SIG-M5 treated with dmso at 0.1 percent for 504 hours (cell line): ENCODE measurements at regions not wholly inside any gene's neighbourhood (a gene's known extent, or its start where the extent isn't known, plus 50 kb on each side); places are given as distances from the start of the nearest gene placed in this dataset.

ENCODE experiments used
- DNase-seq: peaks from one replicate; lab custom pipeline; 2025; ENCODE audit not compliant: unreplicated experiment; lab: John Stamatoyannopoulos, UW

DNA sequence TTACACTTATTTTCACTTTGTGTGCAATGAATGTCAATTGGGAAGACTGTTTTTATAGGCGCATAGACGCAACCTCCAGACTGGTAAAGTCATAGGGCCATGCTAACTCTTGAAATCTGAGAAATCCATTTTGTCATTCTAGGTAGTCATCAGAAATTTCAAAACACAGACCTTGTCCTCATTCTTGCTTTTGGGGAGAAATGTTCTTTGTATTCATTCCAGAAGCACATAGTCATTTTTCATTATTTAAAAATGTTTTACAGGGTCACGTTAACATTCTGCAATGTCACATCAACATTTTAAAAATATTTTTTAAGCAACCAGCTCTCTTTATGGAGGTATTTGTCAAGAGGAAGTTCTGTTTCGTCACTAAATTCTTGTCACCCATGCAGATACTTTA, 898.4 kb downstream of the PDCD6IP start:
- no peak for DNase-seq

DNA sequence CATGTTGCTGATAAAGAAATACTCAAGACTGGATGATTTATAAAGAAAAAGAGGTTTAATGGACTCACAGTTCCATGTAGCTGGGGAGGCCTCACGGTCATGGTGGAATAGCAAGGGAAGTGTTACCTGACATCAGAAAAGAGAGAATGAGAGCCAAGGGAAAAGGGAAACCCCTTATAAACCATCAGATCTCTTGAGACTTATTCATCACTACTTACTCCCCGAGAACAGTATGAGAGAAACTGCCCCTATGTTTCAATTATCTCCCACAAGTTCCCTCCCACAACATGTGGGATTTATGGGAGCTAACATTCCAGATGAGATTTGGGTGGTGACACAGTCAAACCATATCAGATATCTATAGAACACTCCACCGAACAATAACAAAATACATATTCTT, 904.6 kb downstream of the PDCD6IP start:
- no peak for DNase-seq

DNA sequence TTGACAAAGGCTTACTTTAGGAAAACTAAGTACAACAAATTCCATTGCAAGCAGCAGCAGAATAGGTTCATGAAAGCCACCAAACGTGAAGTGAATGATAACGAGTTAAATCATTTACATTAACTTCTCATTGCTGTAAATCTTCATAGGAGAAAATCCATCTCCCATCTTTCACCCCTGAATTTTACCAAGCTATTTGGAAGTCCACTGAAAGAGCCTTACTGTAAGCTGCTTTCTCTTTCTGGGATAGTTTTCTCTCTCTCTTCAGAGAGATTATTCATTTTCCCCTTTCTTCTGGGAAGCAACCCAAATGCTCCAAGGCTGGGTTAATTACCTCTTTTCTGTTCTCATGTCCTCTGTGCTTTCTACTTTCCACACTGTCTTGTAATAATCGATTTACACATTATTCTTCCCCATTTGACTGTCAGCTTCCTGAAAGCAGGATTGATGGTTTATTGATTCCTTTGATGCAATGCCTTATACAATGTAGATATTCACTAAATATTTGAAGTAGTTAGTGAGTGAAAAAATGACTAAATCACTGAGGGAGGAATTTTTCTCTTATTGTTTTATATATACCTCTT, 914.3 kb upstream of the ARPP21 start:
- DNase-seq: no peak

GRCh38 chr3:34725774-34726173, 913.6 kb upstream of the ARPP21 start:
- no peak for DNase-seq

DNA sequence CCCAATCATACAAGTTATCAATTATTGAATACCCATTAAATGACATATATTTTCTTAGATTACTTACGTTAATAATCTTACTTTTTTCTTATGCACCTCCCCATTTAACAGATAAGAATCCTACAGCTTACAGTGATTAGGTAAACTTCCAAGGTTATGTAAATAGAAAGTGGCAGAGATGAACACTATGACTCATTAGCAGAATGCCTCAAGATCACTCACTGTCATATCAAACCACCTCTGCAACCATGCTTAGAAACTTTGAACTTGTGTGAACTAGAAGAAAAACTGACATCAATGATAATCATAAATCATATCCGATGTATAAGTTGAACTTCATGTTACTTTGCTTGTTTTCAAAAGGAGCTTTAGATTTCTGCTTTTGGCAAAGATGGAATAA, 911.6 kb upstream of the ARPP21 start:
- no peak for DNase-seq

GRCh38 chr3:34742151-34742550, 897.2 kb upstream of the ARPP21 start:
- no peak for DNase-seq

DNA sequence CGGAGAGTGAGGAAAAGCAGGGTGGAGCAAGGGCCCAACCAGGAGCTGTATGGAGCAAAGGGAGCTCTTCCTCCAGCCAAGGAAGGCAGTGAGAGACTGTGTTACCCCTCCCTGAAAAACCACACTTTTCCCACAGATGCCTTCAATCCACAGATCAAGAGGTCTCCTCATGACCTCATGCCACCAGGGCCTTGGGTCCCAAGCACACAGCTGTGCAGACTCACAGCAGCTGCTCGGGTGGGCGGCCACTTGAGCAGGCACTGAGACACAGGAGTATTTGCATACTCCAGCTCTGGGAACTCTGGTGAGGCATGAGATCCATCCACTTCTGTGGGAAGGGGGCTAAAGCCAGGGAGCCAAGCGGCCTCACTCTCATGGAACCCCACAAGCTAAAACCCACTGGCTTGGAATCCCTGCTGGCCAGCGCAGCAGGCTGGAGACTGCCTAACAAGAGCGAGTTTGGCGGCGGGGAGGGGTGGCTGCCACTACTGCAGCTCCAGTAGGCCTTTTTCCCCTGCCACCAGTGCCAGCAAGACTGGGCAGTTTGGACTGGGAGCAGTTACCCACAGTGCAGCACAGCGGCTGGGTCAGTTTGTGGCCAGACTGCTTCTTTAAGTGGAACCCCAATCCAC, 880.6 kb upstream of the ARPP21 start:
- no peak for DNase-seq

DNA sequence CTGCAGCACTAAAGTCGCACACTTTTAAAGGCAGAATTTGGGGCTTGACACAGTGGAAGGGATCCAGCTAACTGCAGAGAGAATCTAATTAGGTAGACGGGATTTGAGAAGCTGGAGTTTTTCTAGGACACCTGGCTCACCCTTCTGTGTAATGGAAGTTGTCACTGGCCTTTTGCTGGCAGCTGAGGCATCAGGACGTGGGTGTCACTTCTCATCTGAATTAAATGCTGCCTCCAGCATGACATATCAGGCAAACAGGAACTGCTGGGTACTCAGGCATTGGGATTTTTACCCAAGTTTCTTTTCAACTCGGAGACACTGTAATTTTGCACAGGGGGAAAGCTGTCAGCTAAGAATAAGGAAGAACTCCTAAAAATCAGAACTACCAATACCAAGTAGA, 861.9 kb upstream of the ARPP21 start:
- no peak for DNase-seq

DNA sequence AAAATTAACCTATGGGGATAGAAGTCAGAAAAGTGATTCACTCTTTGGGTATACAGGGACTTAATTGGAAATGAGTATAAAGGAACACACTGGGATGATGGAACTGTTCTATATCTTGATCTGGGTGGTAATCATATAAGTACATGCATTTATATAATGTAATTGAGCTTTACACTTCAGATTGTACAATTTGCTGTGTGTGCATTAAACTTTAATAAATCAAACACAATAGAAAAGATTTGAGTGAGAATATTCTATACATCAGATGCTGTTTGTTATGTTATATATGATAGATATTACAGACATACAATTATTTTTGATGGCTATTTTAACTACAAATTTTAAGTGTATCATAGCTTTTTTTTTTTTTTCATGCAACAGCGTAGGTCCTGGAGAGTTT, 860.2 kb upstream of the ARPP21 start:
- no peak for DNase-seq

- no peak for DNase-seq
Observed at GRCh38 chr3:34780294-34780693, 859.0 kb upstream of the ARPP21 start.

- no peak for DNase-seq
Observed at GRCh38 chr3:34780973-34781372, 858.4 kb upstream of the ARPP21 start.

GRCh38 chr3:34782871-34783270, 856.5 kb upstream of the ARPP21 start:
- no peak for DNase-seq

GRCh38 chr3:34783876-34784275, 855.4 kb upstream of the ARPP21 start:
- peak; percentile 54 for DNase-seq

DNA sequence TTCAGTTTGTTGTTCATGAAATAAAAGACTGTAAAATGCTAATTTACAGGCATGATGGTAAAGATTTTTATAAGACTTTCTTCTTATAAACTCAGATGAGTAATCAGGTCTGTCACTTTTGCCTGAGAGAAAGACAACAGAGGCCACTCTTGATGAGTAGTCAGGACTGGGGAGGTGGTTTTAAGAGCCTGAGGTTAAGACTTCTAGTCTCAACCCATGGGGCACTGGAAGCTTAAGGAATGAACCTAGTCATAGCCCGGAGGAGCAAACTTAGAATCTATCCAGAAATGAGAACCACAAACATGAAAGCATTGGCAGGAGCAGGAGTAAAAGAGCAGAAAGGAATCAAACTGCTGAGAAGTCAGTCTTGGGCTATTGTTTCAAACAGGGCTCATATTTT, 846.3 kb upstream of the ARPP21 start:
- DNase-seq: no peak

GRCh38 chr3:34807611-34808010, 831.7 kb upstream of the ARPP21 start:
- DNase-seq: no peak

DNA sequence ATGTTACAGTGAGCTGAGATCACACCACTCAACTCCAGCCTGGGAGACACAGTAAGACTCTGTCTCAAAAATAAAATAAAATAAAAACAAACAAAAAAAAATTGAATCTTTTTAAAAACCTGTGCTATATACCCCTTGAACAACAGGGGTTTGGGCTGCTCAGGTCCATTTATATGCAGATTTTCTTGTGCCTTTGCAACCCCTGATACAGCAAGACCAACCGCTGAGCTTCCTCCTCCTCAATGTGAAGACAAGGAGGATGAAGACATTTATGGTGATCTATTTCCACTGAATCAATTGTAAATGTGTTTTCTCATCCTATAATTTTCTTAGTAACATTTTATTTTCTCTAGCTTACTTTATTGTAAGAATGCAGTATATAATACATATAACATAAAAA, 831.0 kb upstream of the ARPP21 start:
- DNase-seq: no peak

DNA sequence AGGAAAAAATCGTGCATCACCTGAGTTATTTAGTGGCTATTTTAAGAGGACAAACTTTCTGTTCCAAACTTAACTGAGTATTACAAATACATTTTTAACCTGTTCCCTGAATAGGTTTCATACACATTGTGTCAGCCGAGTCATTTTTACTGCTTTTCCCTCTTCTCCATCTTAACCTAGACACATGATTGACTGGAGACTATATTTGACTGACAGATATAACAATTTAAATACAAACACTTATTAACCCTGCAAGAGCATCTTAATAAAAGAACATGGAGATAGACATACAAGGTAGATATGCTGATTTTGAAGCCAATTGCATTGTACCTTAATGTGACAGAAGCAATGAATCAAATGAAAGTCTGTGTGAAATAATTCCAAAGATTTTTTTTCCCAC, 810.5 kb upstream of the ARPP21 start:
- DNase-seq: no peak

DNA sequence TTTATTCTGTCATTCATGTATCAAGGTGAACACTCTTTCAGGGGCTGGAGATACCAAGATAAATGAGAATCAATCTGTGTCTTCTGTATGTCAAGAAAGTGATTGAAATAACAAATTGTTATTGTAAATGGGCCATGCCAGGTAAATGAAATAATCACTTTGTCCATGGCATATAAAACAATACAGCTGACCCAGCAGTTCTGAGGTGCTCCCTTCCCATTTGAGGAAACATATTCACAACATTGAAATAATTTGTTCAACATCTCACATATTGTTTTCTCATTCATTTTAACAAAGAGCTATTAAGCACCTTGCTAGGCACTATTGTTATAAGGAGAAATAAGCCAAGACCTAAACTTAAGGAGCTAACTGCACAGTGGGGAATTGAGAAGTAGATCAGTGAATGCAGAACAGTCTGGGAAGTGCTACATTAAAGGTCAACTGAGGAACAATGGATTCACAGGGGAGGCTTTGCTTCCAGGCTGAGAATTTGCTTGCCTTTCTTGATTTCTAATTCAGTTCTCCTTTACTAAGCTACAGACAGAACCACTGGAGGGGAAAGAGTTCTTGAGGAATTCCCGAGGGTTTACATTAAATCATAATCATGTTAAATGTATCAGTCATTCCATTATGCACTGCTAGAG, 806.3 kb upstream of the ARPP21 start:
- DNase-seq: no peak

DNA sequence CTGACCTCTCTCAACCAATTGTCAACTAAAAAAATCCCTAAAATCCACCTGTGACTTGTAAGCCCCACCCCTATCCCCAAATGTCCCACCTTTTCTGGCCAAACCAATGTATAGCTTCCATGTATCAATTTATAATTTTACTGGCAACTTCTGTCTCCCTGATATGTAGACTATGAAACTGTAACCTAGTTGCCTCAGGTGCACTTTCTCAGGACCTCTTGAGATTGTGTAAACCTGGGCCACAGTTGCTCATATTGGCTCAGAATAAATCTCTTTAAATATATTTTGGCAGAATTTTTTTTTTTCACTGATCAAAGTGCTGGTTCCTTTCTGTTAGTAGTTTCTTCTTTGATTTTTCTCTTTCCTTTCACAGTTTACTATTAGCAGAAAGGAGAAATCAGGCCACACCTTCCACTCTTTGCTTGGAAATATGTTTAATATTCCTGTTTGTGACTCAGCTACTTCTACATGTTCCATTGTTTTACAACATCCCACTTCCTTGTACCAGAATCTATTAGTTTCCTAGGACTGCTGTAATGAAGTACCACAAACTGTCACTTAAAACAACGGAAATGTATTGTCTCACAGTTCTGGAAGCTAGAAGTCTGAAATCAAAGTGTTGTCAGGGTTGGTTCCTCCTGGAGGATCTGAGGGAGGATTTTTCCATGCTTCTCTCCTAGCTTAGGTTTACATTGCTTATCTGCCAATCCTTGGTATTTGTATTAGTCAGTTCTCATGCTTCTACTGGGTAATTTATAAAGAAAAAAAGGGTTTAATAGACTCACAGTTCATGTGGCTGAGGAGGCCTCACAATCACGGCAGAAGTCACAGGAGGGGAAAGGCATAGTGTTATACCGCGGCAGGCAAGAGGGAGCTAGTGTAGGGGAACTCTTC, 801.2 kb upstream of the ARPP21 start:
- DNase-seq: no peak

- no peak for DNase-seq
Observed at GRCh38 chr3:34842706-34843480, 796.4 kb upstream of the ARPP21 start.

DNA sequence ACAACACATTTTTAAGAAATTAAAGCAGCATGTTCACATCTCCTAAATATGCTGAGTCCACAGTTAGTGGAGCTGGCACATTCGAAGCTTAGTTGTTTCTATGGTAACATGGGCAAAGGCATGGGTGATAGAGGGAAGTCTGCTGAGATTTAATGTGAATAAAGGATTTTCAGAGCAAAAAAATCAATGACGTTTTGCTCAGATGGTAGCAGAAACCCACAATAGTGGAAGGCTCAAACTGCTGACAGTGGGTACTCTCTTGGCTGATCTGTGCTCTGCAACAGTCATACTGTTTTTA, 795.1 kb upstream of the ARPP21 start:
- no peak for DNase-seq
